ENCODE measurements at regions not wholly inside any gene's neighbourhood (a gene's known extent, or its start where the extent isn't known, plus 50 kb on each side); places are given as distances from the start of the nearest gene placed in this dataset.

DNA sequence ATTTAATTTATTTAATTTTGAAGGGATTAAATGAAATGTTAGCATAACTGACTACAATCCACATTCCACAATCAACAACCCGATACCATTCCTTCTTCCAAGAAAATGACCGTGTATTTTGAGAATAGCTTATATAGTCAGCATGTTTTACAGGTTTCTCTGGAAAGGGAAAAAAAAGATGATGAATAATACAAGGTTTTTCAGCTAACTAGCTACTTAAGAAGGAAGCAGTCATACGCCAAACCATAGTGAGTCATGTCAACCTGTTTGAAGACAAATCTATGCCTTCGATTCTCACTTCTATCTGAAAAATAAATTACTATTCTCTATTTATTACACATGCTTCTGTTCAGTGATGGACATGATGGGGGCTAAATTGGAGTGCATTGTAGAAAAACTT lies 258.6 kb downstream of the EFNB2 start:
- TF ChIP-seq, protein P1, sequence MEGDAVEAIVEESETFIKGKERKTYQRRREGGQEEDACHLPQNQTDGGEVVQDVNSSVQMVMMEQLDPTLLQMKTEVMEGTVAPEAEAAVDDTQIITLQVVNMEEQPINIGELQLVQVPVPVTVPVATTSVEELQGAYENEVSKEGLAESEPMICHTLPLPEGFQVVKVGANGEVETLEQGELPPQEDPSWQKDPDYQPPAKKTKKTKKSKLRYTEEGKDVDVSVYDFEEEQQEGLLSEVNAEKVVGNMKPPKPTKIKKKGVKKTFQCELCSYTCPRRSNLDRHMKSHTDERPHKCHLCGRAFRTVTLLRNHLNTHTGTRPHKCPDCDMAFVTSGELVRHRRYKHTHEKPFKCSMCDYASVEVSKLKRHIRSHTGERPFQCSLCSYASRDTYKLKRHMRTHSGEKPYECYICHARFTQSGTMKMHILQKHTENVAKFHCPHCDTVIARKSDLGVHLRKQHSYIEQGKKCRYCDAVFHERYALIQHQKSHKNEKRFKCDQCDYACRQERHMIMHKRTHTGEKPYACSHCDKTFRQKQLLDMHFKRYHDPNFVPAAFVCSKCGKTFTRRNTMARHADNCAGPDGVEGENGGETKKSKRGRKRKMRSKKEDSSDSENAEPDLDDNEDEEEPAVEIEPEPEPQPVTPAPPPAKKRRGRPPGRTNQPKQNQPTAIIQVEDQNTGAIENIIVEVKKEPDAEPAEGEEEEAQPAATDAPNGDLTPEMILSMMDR (IDR thresholded peaks at IDR 0.05) = no peak
- no peak for TF ChIP-seq POLR2AphosphoS5 (IDR thresholded peaks at IDR 0.05)

All from gastroesophageal sphincter (tissue), 3 donors.